ENCODE measurements at regions not wholly inside any gene's neighbourhood (a gene's known extent, or its start where the extent isn't known, plus 50 kb on each side); places are given as distances from the start of the nearest gene placed in this dataset.
"Not testable (repeated sequence)": the region's sequence is repeated elsewhere in the genome, so short reads cannot be mapped to it uniquely, and the experiment has no call there.

- Mint-ChIP-seq H3K4me3 (no peak overlapping the region), H3K9me3 (no peaks in the 10 kb centered on the region), H3K4me1 (no peaks in the 10 kb centered on the region), H3K36me3 (no peaks in the 10 kb centered on the region), H3K27ac (no peak overlapping the region), H3K27me3 (peaks cover 23% of the 10 kb centered on the region)
- no peak for DNase-seq
These were observed 213.4 kb upstream of the G2E3 start for GRCh38 chr14:30345511-30345910.

GRCh38 chr14:30348445-30348844 is 210.5 kb upstream of the G2E3 start:
- Mint-ChIP-seq H3K27ac (no peak overlapping the region), H3K4me3 (no peak overlapping the region), H3K27me3 (peaks cover 24% of the 10 kb centered on the region), H3K9me3 (no peaks in the 10 kb centered on the region), H3K36me3 (no peaks in the 10 kb centered on the region), H3K4me1 (no peaks in the 10 kb centered on the region)
- DNase-seq: no peak

- H3K9me3 Mint-ChIP-seq: no peaks in the 10 kb centered on the region
- no peaks in the 10 kb centered on the region for H3K36me3 Mint-ChIP-seq
- peaks cover 1% of the 10 kb centered on the region for H3K4me1 Mint-ChIP-seq
- H3K4me3 Mint-ChIP-seq: no peak overlapping the region
- H3K27ac Mint-ChIP-seq: no peak overlapping the region
- DNase-seq: no peak
- H3K27me3 Mint-ChIP-seq: peaks cover 22% of the 10 kb centered on the region
These were observed 209.4 kb upstream of the G2E3 start for GRCh38 chr14:30349520-30349919.

GRCh38 chr14:30354439-30354838 is 204.5 kb upstream of the G2E3 start:
- Mint-ChIP-seq H3K9me3 (peaks cover 1% of the 10 kb centered on the region), H3K36me3 (no peaks in the 10 kb centered on the region), H3K27ac (peak overlapping the region; percentile 59), H3K27me3 (peaks cover 22% of the 10 kb centered on the region), H3K4me1 (peaks cover 23% of the 10 kb centered on the region), H3K4me3 (no peak overlapping the region)
- no peak for DNase-seq

- peaks cover 25% of the 10 kb centered on the region for H3K27me3 Mint-ChIP-seq
- peak overlapping the region; percentile 20 for H3K4me3 Mint-ChIP-seq
- peak overlapping the region; percentile 59 for H3K27ac Mint-ChIP-seq
- no peaks in the 10 kb centered on the region for H3K36me3 Mint-ChIP-seq
- peaks cover 4% of the 10 kb centered on the region for H3K9me3 Mint-ChIP-seq
- DNase-seq: peak; percentile 26
- peaks cover 23% of the 10 kb centered on the region for H3K4me1 Mint-ChIP-seq
These were observed 203.5 kb upstream of the G2E3 start for GRCh38 chr14:30355431-30355913.

GRCh38 chr14:30356438-30357202 is 202.3 kb upstream of the G2E3 start:
- Mint-ChIP-seq H3K27ac (peak overlapping the region; percentile 59), H3K27me3 (peaks cover 24% of the 10 kb centered on the region), H3K4me3 (no peak overlapping the region), H3K9me3 (peaks cover 4% of the 10 kb centered on the region), H3K4me1 (peaks cover 23% of the 10 kb centered on the region), H3K36me3 (no peaks in the 10 kb centered on the region)
- no peak for DNase-seq

- Mint-ChIP-seq H3K4me1 (peaks cover 23% of the 10 kb centered on the region), H3K36me3 (no peaks in the 10 kb centered on the region), H3K27ac (no peak overlapping the region), H3K27me3 (peaks cover 24% of the 10 kb centered on the region), H3K9me3 (peaks cover 4% of the 10 kb centered on the region), H3K4me3 (no peak overlapping the region)
- DNase-seq: no peak
These were observed 201.2 kb upstream of the G2E3 start for GRCh38 chr14:30357791-30358190.

- H3K4me3 Mint-ChIP-seq: no peak overlapping the region
- H3K36me3 Mint-ChIP-seq: no peaks in the 10 kb centered on the region
- peaks cover 21% of the 10 kb centered on the region for H3K27me3 Mint-ChIP-seq
- H3K4me1 Mint-ChIP-seq: no peaks in the 10 kb centered on the region
- no peak overlapping the region for H3K27ac Mint-ChIP-seq
- H3K9me3 Mint-ChIP-seq: peaks cover 7% of the 10 kb centered on the region
- DNase-seq: no peak
These were observed 196.4 kb upstream of the G2E3 start for GRCh38 chr14:30362369-30363218.

- peaks cover 18% of the 10 kb centered on the region for H3K27me3 Mint-ChIP-seq
- not testable (repeated sequence) for H3K9me3 Mint-ChIP-seq, DNase-seq
These were observed 195.6 kb upstream of the G2E3 start for GRCh38 chr14:30363219-30363880.

GRCh38 chr14:30369502-30370180 is 189.3 kb upstream of the G2E3 start:
- Mint-ChIP-seq H3K4me3 (no peak overlapping the region), H3K9me3 (no peaks in the 10 kb centered on the region), H3K27me3 (peaks cover 9% of the 10 kb centered on the region), H3K4me1 (no peaks in the 10 kb centered on the region), H3K36me3 (no peaks in the 10 kb centered on the region), H3K27ac (no peak overlapping the region)
- no peak for DNase-seq

More at GRCh38 chr14:30363219-30363880, 195.6 kb upstream of the G2E3 start:
- H3K4me3 Mint-ChIP-seq, H3K36me3 Mint-ChIP-seq, H3K4me1 Mint-ChIP-seq, H3K27ac Mint-ChIP-seq: not testable (repeated sequence)

- peaks cover 20% of the 10 kb centered on the region for H3K27me3 Mint-ChIP-seq
- H3K4me1 Mint-ChIP-seq: no peaks in the 10 kb centered on the region
- no peak for DNase-seq
- H3K36me3 Mint-ChIP-seq: no peaks in the 10 kb centered on the region
- no peak overlapping the region for H3K27ac Mint-ChIP-seq
- no peak overlapping the region for H3K4me3 Mint-ChIP-seq
- no peaks in the 10 kb centered on the region for H3K9me3 Mint-ChIP-seq
These were observed 185.9 kb upstream of the G2E3 start for GRCh38 chr14:30373053-30373452.

- H3K27me3 Mint-ChIP-seq: peaks cover 22% of the 10 kb centered on the region
- no peaks in the 10 kb centered on the region for H3K4me1 Mint-ChIP-seq
- no peaks in the 10 kb centered on the region for H3K9me3 Mint-ChIP-seq
- no peaks in the 10 kb centered on the region for H3K36me3 Mint-ChIP-seq
- no peak for DNase-seq
- no peak overlapping the region for H3K4me3 Mint-ChIP-seq
- H3K27ac Mint-ChIP-seq: no peak overlapping the region
These were observed 185.4 kb upstream of the G2E3 start for GRCh38 chr14:30373526-30373925.

GRCh38 chr14:30375296-30375892 is 183.6 kb upstream of the G2E3 start:
- H3K36me3 Mint-ChIP-seq: no peaks in the 10 kb centered on the region

GRCh38 chr14:30381861-30382480 is 177.0 kb upstream of the G2E3 start:
- no peak for DNase-seq
- H3K27me3 Mint-ChIP-seq: peaks cover 27% of the 10 kb centered on the region

More at GRCh38 chr14:30375296-30375892, 183.6 kb upstream of the G2E3 start:
- Mint-ChIP-seq H3K4me1 (no peaks in the 10 kb centered on the region), H3K27ac (no peak overlapping the region), H3K4me3 (no peak overlapping the region), H3K27me3 (peaks cover 26% of the 10 kb centered on the region), H3K9me3 (no peaks in the 10 kb centered on the region)
- peak; percentile 54 for DNase-seq

More at GRCh38 chr14:30381861-30382480, 177.0 kb upstream of the G2E3 start:
- no peak overlapping the region for H3K27ac Mint-ChIP-seq
- no peaks in the 10 kb centered on the region for H3K9me3 Mint-ChIP-seq
- no peak overlapping the region for H3K4me3 Mint-ChIP-seq
- H3K36me3 Mint-ChIP-seq: no peaks in the 10 kb centered on the region
- no peaks in the 10 kb centered on the region for H3K4me1 Mint-ChIP-seq

Data from activated naive CD8-positive, alpha-beta T cell treated with anti-CD3 and anti-CD28 coated beads for 36 hours (primary cell).